Left renal cortex interstitium (tissue), 4 donors: ENCODE measurements at regions not wholly inside any gene's neighbourhood (a gene's known extent, or its start where the extent isn't known, plus 50 kb on each side); places are given as distances from the start of the nearest gene placed in this dataset.

ENCODE experiments used
- DNase-seq, 4 donors: peaks; one replicate each; pipeline ENCODE4 v3.0.0-alpha.2; 2013; ENCODE audit warnings: low read depth in 4 of 4, low spot score in 2 of 4, missing footprints in 1 of 4

DNA sequence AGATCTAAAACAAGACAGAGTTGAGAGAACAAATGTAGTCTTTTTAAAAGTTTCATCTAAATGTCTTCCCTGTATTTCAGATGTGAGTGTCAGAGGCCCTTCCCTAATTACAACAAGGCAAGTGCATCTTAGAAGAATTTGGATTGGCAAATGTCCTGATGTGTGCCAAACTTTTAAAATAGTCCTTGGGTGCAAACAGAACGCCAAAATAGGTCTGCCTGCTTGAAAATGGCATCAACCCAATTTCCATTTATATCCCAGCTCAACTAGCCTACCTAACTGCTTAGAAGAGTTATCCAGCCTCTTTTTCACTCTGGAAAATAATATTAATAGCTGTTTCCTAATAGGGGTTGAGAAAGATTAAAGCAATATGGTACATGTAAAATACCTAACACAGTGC lies 311.8 kb upstream of the ARRDC4 start:
- DNase-seq, result no peak

DNA sequence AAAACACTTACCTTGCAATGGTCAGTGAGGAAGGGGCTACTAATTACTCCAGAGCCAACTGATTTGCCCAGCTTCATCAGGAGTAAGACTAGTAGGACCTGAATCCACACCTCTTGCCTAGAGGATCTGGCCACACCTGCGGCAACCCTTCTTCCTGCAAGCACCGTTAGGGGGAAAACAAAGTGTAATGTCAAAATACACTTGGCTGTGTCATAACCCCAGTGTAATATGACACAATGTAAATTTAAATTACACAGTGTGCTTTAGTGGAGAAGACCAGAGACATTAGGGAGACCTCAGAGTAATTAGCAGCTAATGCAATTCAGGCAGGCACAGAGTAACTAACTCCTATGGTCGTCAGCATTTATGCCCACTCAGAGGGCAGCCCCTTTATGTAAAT lies 308.5 kb upstream of the ARRDC4 start:
- no peak for DNase-seq

DNA sequence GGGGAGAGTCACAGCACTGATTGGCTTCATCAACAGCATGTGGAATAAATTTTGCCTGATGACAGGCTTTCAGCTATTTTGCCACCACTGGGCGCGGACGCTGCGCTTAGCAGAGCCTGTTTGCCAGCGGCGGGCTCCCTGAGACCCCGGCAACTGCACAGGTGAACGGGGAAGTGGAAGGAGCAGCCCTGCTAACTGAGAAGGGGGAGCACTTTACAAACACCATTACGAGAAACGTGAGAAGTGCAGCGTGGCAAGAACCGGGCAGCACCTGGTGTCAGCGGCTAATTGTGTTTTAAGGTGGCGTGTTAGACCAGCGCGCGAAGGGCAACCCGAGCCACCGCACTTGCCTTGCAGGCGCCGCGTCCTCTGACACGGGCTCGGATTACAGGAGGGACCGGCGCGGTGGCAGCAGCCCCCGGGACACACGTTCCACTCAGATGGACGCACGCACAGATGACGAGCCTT lies 307.8 kb upstream of the ARRDC4 start:
- peak; percentile 30 to 54 (median 41) for DNase-seq

DNA sequence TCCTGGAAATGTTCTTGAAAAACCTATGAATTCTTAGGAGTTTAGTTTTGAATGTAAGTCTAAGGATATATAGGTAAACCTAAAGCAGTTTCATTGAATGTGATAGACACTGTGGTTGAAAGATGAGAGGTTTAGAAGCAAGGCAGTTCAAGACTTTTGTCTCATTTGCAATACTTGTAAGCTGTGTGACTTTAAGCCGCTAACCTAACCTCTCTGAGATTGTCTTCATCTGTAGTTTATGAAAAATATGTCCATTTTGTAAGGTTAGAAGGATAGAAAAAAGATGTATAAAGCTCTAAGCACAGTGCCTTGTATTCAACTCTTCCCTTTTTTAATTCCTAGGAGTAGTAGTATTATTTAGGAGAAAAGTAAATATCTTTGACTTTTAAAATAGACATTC lies 306.6 kb upstream of the ARRDC4 start:
- no peak for DNase-seq

DNA sequence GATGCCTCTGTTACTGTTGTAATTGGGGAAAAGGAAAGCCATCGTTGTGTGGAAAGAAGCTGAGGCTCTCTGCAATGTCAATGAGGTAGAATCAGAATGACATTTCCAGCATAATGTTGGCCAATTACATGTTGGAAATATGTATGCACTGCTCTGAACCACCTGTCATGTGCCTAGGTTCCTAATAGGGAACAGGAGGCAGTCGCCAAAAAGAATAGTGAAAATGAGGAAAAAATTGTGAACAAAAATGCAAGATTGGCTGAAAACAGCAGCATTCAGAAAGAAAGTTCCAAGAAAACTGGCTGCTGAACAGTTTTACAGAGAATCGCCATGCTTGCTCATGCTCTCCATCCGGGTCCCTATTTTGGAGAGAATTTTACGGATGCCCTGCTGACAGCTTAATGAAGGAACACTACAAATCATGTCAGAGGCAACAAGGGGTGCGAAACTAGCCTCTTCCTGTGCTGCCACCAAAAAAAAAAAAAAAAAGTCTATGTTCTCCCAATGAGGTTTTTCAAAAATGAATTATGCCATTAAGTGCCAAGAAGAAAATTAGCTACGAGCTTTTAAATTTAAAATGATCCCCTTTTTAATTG lies 305.9 kb upstream of the ARRDC4 start:
- no peak for DNase-seq

DNA sequence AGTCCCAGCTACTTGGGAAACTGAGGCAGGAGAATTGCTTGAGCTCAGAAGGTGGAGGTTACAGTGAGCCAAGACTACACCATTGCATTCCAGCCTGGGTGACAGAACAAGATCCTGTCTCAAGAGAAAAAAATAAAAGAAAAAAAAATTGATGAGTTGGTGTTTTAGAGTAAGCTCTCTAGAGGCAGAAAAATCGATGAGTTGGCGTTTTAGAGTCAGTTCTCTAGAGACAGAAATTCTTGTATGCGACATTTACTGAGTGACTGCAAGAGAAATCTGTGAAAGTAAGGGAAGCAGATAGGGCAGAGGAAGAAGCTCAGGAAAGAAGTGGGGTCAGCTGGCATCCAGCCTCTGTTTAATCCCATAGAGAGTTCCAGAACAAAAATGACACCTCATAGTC lies 298.7 kb upstream of the ARRDC4 start:
- no peak for DNase-seq

DNA sequence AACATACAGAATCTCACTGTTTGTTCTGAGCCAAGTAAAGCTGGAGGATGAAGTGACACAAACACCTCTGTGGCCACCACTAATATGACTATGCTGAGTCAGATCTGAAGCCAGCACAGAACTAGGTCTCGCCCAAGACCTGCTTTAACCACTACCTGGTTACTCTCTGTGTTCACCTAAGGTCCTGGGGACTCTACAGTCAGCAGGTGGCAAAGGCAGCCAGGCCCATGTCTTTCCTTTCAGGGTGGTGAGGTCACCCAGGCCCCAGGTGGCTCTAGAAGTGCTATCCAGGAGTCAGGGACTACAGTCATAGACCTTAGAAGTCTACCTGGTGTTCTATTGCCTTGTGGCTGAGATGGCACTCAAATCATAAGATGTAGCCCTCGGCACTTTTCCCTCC lies 287.9 kb upstream of the ARRDC4 start:
- DNase-seq, result no peak

DNA sequence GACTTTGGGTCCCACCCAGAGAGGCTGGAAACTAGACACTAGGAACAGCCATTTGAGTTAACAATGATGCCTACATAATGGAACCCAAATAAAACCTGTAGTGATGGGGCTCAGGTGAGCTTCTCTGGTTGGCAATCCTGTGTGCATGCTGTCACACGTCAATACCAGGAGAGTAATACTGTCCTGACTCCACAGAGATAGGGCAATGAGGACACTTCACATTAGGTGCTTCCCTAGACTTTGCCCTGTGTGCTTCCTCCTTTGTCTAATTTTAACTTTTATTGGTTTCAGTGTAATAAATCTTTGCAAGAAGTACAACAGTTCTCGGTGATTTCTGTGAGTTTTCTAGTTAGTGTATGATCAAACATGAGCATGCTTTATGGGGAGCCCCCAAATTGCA lies 281.8 kb upstream of the ARRDC4 start:
- no peak for DNase-seq

DNA sequence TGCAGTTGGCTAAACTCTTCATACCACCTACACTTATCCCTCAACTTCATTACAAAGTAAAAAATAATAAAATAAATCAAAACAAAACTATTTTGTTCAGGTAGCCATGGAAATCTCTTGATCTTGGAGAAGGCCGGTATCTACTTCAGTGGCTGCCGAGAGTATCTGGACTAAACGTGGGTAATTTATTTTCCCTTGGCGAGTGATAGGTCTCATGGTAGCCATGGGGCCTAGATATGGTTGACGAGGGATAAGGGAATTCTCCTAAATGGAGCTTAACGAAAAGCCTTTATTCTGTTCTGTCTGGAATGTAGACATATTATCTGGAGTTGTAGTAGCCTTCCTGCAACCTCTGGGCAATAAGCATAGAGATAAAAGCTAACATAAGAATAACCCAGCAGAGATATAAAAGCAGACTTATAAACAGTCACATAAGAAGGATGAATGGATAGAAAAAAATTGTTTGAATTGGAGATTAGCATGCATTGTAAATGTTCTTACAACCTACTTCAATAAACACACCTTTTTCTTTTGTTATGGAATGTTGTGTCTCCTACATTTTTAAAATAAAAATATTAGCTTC lies 281.3 kb upstream of the ARRDC4 start:
- no peak for DNase-seq

DNA sequence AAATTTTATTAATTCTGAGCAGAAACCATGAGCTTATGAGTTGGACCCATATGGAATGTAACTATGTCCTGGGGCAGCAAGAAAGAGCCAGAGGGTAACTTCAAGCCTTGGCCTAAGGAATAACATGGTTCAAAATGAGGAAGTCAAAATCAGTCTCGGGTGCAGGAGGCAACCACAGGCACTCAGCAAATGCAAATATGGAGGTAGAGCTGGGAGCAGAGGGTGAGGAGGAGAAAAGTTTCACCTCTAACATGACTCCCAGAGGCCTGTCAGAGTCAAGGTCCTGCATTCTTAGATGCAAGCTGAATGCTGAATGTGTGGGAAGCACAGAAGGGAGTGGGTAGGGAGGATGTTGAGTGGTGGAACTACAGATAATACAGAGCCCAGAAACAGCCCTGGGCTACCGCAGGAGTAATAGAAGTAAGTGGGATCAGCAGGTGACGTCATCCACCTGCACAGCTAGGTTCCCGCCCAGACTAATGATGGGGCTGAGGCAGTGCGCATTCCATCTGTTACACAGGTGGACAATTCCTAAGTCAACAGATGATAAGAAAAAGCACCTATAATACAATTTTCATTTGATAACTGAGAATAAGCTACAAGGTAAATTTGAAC lies 279.8 kb upstream of the ARRDC4 start:
- no peak for DNase-seq

DNA sequence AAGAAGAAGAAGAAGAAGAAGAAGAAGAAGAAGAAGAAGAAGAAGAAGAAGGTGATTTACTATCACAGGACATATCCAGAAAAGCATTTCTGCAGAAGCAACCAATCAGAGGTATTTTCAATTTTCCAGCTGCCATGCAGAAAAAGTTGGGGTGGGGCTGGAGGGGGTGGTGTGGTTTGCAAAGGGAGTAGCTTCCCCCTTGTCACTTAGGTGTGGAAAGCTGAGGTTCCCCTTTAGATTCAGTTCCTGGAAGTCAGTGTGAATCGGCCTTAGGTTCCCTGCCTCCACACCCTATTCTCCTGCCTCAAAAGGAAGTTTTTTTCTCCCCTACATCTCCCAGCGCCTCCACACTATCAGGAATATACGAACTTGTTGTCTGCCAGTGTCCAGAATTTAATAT lies 276.7 kb upstream of the ARRDC4 start:
- no peak for DNase-seq

DNA sequence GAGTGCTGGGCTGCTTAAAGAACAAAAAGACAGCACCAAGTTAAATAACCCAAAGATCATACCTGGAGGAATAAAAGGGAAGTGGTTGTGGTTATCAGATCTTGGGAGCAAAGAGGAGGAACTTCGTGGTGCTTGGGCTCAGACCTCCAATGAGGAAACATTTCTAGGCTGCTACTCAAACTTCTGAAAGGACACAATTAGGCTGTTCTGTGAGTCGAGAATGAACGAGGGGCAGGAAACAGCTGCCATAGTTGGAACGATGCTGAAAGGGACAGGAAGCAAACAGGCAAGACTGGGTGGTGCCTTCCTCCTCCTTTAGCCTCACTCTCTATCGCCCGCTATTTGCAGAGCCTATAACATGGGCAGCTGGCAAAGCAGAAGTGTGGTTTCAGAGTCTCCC lies 276.3 kb upstream of the ARRDC4 start:
- no peak for DNase-seq

DNA sequence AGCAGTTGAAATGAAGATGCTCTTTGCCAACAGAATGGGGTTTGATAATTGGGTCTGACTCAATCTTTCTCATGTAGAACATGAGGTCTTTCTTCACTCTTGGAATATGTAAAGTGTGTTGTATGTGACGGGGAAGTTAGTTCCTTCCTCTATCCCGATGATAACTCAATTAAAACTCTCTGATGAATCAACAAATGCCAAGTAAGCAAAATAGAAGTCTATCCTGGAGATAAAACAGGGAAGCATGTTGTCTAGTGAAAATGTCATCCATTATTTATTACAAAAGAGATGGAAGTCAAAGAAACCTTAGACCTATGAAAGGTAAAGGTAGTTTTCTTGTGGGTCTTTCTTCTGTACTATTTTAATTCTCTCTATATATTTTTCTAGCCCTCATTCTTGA lies 274.2 kb upstream of the ARRDC4 start:
- DNase-seq, result no peak

DNA sequence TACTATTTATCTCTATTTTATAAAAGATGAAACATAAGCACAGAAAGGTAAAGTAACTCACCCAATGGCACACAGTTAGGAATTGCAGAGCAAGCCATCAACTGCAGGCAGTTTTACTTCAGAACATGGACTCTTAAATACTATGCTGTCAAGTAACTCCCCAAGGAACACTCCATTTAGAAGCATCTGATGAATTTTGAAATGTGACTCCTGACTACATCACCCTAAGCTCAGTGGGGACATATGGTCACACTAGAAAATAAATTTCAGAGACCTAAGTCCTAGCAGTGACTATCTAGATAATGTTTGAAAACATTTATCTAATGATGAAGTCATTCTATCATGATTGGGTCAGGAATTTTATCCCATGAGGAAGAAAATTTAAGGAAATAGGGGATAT lies 272.8 kb upstream of the ARRDC4 start:
- DNase-seq, result no peak

DNA sequence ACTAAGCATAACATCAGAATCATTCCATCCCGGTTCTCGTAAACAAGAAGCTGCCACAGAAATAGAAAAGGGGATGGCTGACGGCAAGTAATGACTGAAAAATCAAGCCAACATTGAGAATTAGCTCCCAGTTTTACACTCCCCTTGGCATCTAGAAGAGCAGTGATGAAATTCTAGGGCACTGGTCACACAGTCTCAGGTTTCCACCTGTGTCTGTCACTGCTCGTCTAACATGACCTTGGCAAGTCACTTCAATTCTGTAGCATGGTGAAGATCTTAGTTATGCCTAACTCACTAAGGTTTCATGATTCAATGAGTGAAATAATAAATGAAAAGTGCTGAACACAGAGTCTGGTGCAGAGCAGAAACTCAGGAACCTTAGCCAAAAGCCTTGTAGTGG lies 272.3 kb upstream of the ARRDC4 start:
- DNase-seq, result no peak

DNA sequence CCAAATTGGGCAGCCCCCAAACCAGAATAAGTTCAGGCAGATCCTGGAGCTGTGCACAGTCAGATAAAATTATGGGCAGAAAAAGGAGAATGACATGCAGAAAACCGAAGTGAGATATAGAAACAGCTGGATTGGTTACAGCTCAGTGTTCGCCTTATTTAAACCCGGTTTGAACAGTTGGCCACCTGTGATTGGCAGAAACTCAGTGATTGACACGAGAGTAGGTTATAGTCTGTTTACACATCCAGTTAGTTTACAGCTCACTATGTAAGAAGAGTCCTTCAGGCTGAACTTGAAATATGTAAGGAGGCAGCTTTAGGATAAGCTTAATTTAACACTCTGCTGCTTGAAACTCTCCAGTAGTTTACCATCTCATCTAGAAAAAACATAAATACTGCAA lies 271.6 kb upstream of the ARRDC4 start:
- DNase-seq, result no peak

DNA sequence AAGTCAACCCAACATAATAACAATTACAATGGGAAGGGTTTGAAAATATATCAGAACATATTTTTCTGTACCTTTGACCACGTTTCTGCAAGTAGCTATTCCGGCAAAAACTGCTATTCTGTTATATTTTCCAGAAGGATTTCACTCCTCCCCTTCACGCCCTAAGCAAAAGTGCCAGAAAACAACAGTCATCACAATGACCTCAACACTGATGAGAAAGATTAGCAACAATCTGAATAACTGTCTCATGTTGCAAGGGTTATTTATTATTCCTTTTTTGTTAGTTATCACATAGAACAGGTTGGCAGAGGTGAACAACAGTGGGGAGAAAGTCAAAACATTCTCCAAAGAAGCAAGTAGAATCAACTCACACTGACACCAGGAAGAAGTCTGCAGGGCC lies 269.4 kb upstream of the ARRDC4 start:
- DNase-seq, result no peak

DNA sequence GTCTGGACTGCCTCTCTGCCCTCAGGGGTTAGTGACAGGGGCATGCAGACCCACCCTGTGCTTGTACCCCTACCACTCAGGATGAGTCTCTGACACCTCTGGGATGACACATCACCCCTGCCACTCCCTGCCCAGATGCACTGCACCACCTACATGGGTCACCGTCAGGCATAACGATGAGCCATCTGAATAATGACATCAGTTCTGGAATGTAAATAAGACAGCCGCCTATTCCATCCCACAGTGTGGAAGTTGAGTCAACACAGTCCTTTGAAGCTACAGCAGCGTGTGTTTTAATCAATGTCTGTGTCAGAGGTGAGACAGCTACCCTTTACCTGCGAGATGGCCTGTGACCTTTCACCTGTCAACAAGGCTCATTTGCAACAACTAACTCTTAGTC lies 268.7 kb upstream of the ARRDC4 start:
- no peak for DNase-seq

DNA sequence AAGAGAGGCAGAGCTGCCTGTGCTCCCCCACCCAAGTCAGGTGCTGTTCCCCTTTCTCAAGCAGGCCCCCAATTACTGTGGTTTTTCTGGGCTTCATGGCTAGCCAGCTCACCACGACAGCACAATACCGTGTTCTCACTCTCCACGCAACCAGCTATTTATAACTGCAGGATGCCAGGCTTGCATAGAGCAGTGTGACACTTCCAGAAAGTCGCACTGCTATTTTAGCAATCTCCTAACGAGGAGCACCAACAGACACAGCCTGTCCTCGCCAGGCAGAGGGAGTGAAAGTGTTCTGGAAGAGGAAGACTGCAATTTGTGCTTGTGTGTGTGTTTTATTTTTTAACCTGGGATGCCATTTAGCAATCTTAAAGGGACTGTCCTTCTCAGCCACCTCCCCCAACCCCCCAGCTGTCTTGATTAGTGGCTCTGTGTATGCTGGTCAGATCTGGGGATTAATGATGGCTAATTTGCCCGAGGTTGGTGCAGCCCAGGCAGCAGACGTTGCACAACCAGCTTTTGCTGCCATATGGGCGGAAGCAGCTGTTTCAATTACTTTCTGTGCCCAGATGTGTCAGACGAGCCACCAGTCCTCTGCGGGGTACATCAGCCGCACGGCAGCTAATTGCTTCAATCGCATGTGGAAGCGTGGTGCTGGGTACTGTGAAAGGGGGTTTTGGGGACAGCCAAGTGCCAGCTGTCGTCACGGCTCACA lies 268.0 kb upstream of the ARRDC4 start:
- no peak for DNase-seq

DNA sequence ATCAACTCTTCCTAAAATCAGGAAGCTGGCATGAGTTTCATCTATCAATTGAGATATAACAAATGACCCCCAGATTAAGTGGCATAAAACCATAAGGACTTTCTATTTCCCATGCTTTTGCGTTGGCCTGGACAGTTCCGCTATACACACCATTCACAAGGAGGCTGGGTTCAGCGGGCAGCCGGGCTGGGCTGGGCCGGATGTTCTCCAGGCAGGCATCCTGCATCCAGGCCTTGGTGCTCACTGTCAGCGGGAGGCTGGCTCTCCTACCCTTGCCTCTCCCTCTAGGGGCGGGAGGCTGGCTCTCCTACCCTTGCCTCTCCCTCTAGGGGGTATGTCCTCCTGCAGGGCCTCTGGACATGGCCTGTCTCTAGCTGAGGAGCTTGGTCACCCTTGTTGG lies 266.0 kb upstream of the ARRDC4 start:
- DNase-seq, result no peak

DNA sequence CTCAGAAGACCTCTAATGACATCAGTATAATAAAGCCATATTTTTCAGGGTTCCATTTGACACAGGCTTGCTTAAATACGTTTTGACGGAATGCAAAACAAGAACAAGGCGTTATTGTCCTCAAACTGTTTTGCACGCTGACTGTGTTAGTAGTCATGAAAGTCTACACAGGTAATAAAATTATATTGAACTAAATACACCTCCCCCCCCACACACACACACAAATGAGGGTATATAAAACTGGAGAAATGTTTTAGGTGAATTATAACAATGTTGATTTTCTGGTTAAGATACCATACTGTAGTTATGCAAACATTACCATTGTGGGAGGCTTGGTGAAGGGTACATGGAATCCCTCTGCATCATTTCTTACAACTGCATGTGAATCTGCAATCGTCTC lies 257.1 kb upstream of the ARRDC4 start:
- no peak for DNase-seq

DNA sequence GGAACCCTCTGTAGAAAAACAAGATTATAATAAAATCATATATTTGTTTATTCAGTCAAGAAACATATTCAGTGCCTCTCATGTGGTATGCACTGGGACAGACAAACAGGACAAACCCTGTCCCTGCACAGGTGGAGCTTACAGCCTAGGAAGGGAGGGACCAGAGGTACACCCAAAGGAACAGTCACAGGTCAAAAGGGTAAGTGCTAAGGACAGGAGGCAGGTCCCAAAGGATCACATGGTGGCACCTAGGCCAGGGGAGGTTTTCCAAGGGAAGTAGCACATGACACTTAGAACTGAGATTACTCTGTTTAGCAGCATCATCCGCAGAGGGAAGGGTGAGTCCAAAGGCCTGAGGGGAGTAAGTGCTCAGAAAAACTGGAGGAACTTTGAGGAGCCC lies 254.4 kb upstream of the ARRDC4 start:
- DNase-seq, result no peak
